H9 (cell line): ENCODE measurements at regions not wholly inside any gene's neighbourhood (a gene's known extent, or its start where the extent isn't known, plus 50 kb on each side); places are given as distances from the start of the nearest gene placed in this dataset.

Experiments used
- DNase-seq: peaks from one replicate; pipeline ENCODE4 v3.0.0-alpha.2; 2017
- H2AFZ ChIP-seq: one replicate; pipeline ENCODE4 v1.6.1; 2013; ENCODE audit warnings: mild to moderate bottlenecking, low read length, control low read depth, moderate library complexity
- H2AK5ac ChIP-seq: 2 replicates; pipeline ENCODE4 v1.6.1; 2013; ENCODE audit warnings: low read length, control low read depth, mixed read lengths; ENCODE audit not compliant: insufficient read length
- H2BK120ac ChIP-seq: one replicate; pipeline ENCODE4 v1.6.1; 2013; ENCODE audit warnings: low read depth, mild to moderate bottlenecking, low read length, control low read depth, inconsistent platforms; ENCODE audit not compliant: poor library complexity, severe bottlenecking
- H2BK12ac ChIP-seq: 2 replicates; pipeline ENCODE4 v1.6.1; 2013; ENCODE audit warnings: low read length, control low read depth, mixed read lengths, low read depth; ENCODE audit not compliant: insufficient read length
- H2BK15ac ChIP-seq: 2 replicates; pipeline ENCODE4 v1.6.1; 2013; ENCODE audit warnings: low read depth, low read length, control low read depth
- H2BK20ac ChIP-seq: one replicate; pipeline ENCODE4 v1.6.1; 2013; ENCODE audit warnings: low read depth, mild to moderate bottlenecking, low read length, control low read depth, inconsistent platforms; ENCODE audit not compliant: poor library complexity, severe bottlenecking
- H2BK5ac ChIP-seq: 2 replicates; pipeline ENCODE4 v1.6.1; 2013; ENCODE audit warnings: low read length, control low read depth, mixed read lengths; ENCODE audit not compliant: insufficient read length
- H3K14ac ChIP-seq: 2 replicates; pipeline ENCODE4 v1.6.1; 2013; ENCODE audit warnings: low read length, control low read depth; ENCODE audit not compliant: insufficient read depth
- H3K18ac ChIP-seq: 2 replicates; pipeline ENCODE4 v1.6.1; 2013; ENCODE audit warnings: low read depth, mild to moderate bottlenecking, mixed read lengths, low read length, control low read depth; ENCODE audit not compliant: insufficient read length
- H3K23ac ChIP-seq: 2 replicates; pipeline ENCODE4 v1.6.1; 2013; ENCODE audit warnings: low read length, control low read depth, mixed read lengths, low read depth; ENCODE audit not compliant: insufficient read length
- H3K23me2 ChIP-seq: 2 replicates; pipeline ENCODE4 v1.6.1; 2013; ENCODE audit warnings: low read depth, mild to moderate bottlenecking, mixed read lengths, low read length, control low read depth; ENCODE audit not compliant: insufficient read length, poor library complexity, severe bottlenecking
- H3K27ac ChIP-seq: 2 replicates; pipeline ENCODE4 v1.5.1; 2013; ENCODE audit warnings: low read length, control low read depth, mixed read lengths, low read depth; ENCODE audit not compliant: insufficient read length
- H3K27me3 ChIP-seq: 2 replicates; pipeline ENCODE4 v1.6.1; 2013; ENCODE audit warnings: low read length, control low read depth, inconsistent platforms; ENCODE audit not compliant: insufficient read depth
- H3K4ac ChIP-seq: 2 replicates; pipeline ENCODE4 v1.6.1; 2013; ENCODE audit warnings: low read depth, mild to moderate bottlenecking, control low read depth, inconsistent platforms, low read length, moderate library complexity
- H3K4me1 ChIP-seq: 2 replicates; pipeline ENCODE4 v1.6.1; 2013; ENCODE audit warnings: low read length, control low read depth, inconsistent platforms; ENCODE audit not compliant: insufficient read depth
- H3K4me2 ChIP-seq: 2 replicates; pipeline ENCODE4 v1.6.1; 2013; ENCODE audit warnings: low read length, control low read depth, mixed read lengths; ENCODE audit not compliant: insufficient read length, insufficient read depth
- H3K56ac ChIP-seq: 2 replicates; pipeline ENCODE4 v1.6.1; 2013; ENCODE audit warnings: low read depth, mild to moderate bottlenecking, mixed read lengths, low read length, control low read depth; ENCODE audit not compliant: insufficient read length
- H3K79me1 ChIP-seq: 2 replicates; pipeline ENCODE4 v1.6.1; 2013; ENCODE audit warnings: low read depth, mild to moderate bottlenecking, moderate library complexity, low read length, control low read depth, inconsistent platforms; ENCODE audit not compliant: insufficient read depth, poor library complexity, severe bottlenecking
- H3K79me2 ChIP-seq: 2 replicates; pipeline ENCODE4 v1.6.1; 2013; ENCODE audit warnings: low read length, control low read depth, inconsistent platforms; ENCODE audit not compliant: insufficient read depth
- H3K9ac ChIP-seq: 2 replicates; pipeline ENCODE4 v1.6.1; 2013; ENCODE audit warnings: low read length, control low read depth, mixed read lengths; ENCODE audit not compliant: insufficient read length; ENCODE audit errors: extremely low read depth
- H3K9me3 ChIP-seq: one replicate; pipeline ENCODE4 v1.6.1; 2013; ENCODE audit warnings: low read depth, low read length, inconsistent platforms; ENCODE audit not compliant: control insufficient read depth
- H3T11ph ChIP-seq: one replicate; pipeline ENCODE4 v1.6.1; 2013; ENCODE audit warnings: mild to moderate bottlenecking, low read length, control low read depth, inconsistent platforms
- H4K20me1 ChIP-seq: one replicate; pipeline ENCODE4 v1.6.1; 2013; ENCODE audit not compliant: control insufficient read depth, insufficient read length, insufficient read depth
- H4K5ac ChIP-seq: 2 replicates; pipeline ENCODE4 v1.6.1; 2013; ENCODE audit warnings: low read depth, mild to moderate bottlenecking, mixed read lengths, low read length, control low read depth; ENCODE audit not compliant: insufficient read length
- H4K8ac ChIP-seq: replicated peaks from 2 replicates; pipeline ENCODE4 v1.6.1; 2013; ENCODE audit warnings: low read length, control low read depth, mixed read lengths, low read depth; ENCODE audit not compliant: insufficient read length
- H4K91ac ChIP-seq: 2 replicates; pipeline ENCODE4 v1.6.1; 2013; ENCODE audit warnings: low read depth, mild to moderate bottlenecking, moderate library complexity, mixed read lengths, low read length, control low read depth; ENCODE audit not compliant: insufficient read length
- H3K27ac Mint-ChIP-seq, 3 experiments: 2 replicates in 2 of 3; 3 replicates in 1 of 3; pipeline ENCODE4 v1.8.0; 2020 to 2021; ENCODE audit warnings: mixed read lengths in 3 of 3, mild to moderate bottlenecking in 1 of 3, moderate library complexity in 1 of 3
- H3K27me3 Mint-ChIP-seq: 2 replicates; pipeline ENCODE4 v1.8.0; 2021; ENCODE audit warnings: low read depth, mild to moderate bottlenecking, moderate library complexity, mixed read lengths
- H3K36me3 Mint-ChIP-seq, 3 experiments: 2 replicates in 2 of 3; 3 replicates in 1 of 3; pipeline ENCODE4 v1.8.0; 2020 to 2021; ENCODE audit warnings: low read depth in 3 of 3, mixed read lengths in 3 of 3; ENCODE audit not compliant: insufficient read depth in 1 of 3
- H3K4me1 Mint-ChIP-seq, 2 experiments: 2 replicates each; pipeline ENCODE4 v1.8.0; 2020; ENCODE audit warnings: mixed read lengths in 2 of 2
- H3K4me3 Mint-ChIP-seq, 2 experiments: 2 replicates in 1 of 2; 3 replicates in 1 of 2; pipeline ENCODE4 v1.8.0; 2020 to 2021; ENCODE audit warnings: mild to moderate bottlenecking in 2 of 2, mixed read lengths in 2 of 2, moderate library complexity in 1 of 2
- H3K9me3 Mint-ChIP-seq, 2 experiments: 2 replicates in 1 of 2; 3 replicates in 1 of 2; pipeline ENCODE4 v1.8.0; 2020; ENCODE audit warnings: mild to moderate bottlenecking in 2 of 2, mixed read lengths in 2 of 2, moderate library complexity in 1 of 2
- CTCF ChIP-seq: fragments of 200-600 bp; sonication (generic); conservative IDR thresholded peaks from 3 replicates; pipeline ENCODE4 v1.8.0; 2021; ENCODE audit warnings: antibody characterized with exemption, mild to moderate bottlenecking
- WGBS: extraction: QIAGEN DNeasy Blood & Tissue Kit; methylation state at CpG from one replicate; pipeline ENCODE4 v1.1.7; 2013; ENCODE audit warnings: missing lambda C conversion rate, low lambda C conversion rate, mixed read lengths; ENCODE audit not compliant: insufficient read length; ENCODE audit errors: extremely low coverage; 5-methylcytosine and 5-hydroxymethylcytosine counted together

GRCh38 chr2:70354264-70354949 is 52.5 kb upstream of the FAM136A start:
- Histone ChIP-seq H3K79me1 (no peaks in the 10 kb centered on the region), H2AFZ (no peak overlapping the region), H2BK120ac (no peak overlapping the region), H4K8ac (no peak overlapping the region), H3K27me3 (no peaks in the 10 kb centered on the region; the same call in 1 of the 2 replicates), H2BK12ac (no peak overlapping the region), H4K91ac (no peak overlapping the region), H2BK15ac (no peak overlapping the region), H2BK5ac (no peak overlapping the region), H3K9me3 (no peaks in the 10 kb centered on the region), H3K79me2 (no peaks in the 10 kb centered on the region), H4K5ac (no peak overlapping the region), H3K56ac (no peak overlapping the region), H3K4me1 (peaks cover 5% of the 10 kb centered on the region; the same call in 1 of the 2 replicates), H3K14ac (no peak overlapping the region), H3K23ac (no peak overlapping the region), H3K27ac (no peak overlapping the region), H2BK20ac (no peak overlapping the region), H3K23me2 (no peaks in the 10 kb centered on the region), H3K18ac (no peak overlapping the region), H2AK5ac (no peak overlapping the region), H3K4me2 (no peak overlapping the region), H4K20me1 (no peaks in the 10 kb centered on the region), H3K4ac (no peak overlapping the region), H3K9ac (no peak overlapping the region), H3T11ph (no peak overlapping the region)
- Mint-ChIP-seq H3K27me3 (no peaks in the 10 kb centered on the region; the same call in 1 of the 2 replicates), H3K9me3 (no peaks in the 10 kb centered on the region), H3K4me3 (no peak overlapping the region), H3K27ac (no peak overlapping the region), H3K4me1 (peaks cover 7 to 11% of the 10 kb centered on the region in 2 experiments), H3K36me3 (no peaks in the 10 kb centered on the region)
- no peak for DNase-seq
- WGBS: no CpG with 5 or more reads among the region's 2 CpGs
- no peak for TF ChIP-seq CTCF
